ENCODE measurements at regions not wholly inside any gene's neighbourhood (a gene's known extent, or its start where the extent isn't known, plus 50 kb on each side); places are given as distances from the start of the nearest gene placed in this dataset.

DNA sequence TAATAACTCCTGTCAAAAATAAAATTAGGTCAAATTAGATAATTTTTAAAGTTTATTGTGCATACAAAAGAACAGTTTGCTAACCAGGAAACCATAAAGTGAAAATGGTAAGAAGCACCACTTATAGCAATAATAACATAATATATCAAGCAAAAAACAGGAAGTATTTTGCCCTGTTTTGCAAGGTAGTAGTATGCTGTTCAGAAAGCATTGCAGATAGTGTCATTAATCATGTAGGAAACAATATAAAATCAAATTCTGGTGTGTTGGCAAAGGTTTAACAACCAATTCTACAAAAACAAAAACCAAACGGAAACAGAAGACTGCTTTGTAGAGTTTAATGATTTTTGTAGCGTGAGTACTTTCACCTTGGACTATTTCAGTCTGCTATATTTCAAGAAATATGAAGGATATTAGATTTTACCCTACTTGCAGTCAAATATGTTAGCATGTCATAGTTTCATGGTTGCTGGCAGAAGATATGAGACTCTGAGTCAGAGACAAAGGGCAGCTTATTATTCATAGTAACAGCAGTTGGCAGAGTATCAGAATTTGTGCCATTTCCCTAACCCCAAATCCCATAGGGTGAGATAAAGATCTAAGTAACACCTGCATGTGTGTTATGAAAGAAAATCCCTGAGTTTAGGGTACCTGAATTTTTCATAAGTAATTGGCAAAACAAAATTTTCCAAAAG, 729.0 kb upstream of the BRINP3 start:
- Mint-ChIP-seq H3K36me3 (ENCODE audit: insufficient read depth) (no peaks in the 10 kb centered on the region), H3K9me3 (ENCODE audit: low read depth) (peaks cover 6% of the 10 kb centered on the region), H3K27me3 (no peaks in the 10 kb centered on the region), H3K4me1 (ENCODE audit: low read depth) (peaks cover 10% of the 10 kb centered on the region), H3K4me3 (ENCODE audit: low read depth) (no peak overlapping the region), H3K27ac (peak overlapping the region; percentile 16)
- TF ChIP-seq, protein P1, sequence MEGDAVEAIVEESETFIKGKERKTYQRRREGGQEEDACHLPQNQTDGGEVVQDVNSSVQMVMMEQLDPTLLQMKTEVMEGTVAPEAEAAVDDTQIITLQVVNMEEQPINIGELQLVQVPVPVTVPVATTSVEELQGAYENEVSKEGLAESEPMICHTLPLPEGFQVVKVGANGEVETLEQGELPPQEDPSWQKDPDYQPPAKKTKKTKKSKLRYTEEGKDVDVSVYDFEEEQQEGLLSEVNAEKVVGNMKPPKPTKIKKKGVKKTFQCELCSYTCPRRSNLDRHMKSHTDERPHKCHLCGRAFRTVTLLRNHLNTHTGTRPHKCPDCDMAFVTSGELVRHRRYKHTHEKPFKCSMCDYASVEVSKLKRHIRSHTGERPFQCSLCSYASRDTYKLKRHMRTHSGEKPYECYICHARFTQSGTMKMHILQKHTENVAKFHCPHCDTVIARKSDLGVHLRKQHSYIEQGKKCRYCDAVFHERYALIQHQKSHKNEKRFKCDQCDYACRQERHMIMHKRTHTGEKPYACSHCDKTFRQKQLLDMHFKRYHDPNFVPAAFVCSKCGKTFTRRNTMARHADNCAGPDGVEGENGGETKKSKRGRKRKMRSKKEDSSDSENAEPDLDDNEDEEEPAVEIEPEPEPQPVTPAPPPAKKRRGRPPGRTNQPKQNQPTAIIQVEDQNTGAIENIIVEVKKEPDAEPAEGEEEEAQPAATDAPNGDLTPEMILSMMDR (IDR thresholded peaks at IDR 0.05; ENCODE audit: unreplicated experiment) = no peak
- no peak for DNase-seq (ENCODE audit: low spot score, unreplicated experiment)

DNA sequence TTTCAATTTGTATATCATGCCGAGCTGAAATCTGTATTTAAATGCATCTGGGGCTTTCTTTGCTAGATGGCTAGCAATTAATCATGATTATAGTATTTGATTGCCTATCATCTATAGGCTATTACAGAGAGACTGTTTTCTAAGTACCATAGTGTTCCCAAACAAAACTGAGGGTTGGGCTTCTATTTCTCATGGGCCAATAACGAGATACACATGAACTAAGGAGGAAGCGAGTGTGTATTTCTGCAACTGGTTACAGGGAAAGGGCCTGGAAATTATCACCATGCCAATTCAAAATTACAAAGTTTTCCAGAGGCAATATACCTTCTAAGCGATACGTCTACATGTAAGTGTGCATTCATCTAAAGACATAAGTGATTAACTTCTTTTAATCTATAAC, 744.5 kb upstream of the BRINP3 start:
- TF ChIP-seq, protein P1 (IDR thresholded peaks at IDR 0.05; ENCODE audit: unreplicated experiment) = no peak
- Mint-ChIP-seq H3K27ac (no peak overlapping the region), H3K4me3 (ENCODE audit: low read depth) (no peak overlapping the region), H3K4me1 (ENCODE audit: low read depth) (peaks cover 32% of the 10 kb centered on the region), H3K27me3 (no peaks in the 10 kb centered on the region), H3K36me3 (ENCODE audit: insufficient read depth) (peaks cover 12% of the 10 kb centered on the region), H3K9me3 (ENCODE audit: low read depth) (peaks cover 17% of the 10 kb centered on the region)
- DNase-seq (ENCODE audit: low spot score, unreplicated experiment) = no peak

DNA sequence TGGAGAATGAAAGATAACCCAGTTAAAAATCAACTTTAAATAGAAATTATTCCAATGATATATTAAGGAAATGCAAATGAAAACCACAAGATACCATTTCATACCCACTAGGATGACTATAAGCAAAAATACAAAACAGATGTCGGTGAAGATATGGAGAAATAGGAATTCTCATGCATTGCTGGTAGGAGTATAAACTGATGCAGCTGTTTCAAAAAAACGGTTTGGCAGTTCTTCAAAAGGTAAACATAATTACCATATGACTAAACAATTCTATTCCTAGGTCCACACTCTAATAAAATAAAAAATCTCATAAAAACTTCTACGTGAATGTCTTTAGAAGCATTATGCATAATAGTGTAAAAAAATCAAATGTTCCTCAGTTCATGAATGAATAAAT, 763.3 kb upstream of the BRINP3 start:
- no peak overlapping the region for H3K27ac Mint-ChIP-seq

DNA sequence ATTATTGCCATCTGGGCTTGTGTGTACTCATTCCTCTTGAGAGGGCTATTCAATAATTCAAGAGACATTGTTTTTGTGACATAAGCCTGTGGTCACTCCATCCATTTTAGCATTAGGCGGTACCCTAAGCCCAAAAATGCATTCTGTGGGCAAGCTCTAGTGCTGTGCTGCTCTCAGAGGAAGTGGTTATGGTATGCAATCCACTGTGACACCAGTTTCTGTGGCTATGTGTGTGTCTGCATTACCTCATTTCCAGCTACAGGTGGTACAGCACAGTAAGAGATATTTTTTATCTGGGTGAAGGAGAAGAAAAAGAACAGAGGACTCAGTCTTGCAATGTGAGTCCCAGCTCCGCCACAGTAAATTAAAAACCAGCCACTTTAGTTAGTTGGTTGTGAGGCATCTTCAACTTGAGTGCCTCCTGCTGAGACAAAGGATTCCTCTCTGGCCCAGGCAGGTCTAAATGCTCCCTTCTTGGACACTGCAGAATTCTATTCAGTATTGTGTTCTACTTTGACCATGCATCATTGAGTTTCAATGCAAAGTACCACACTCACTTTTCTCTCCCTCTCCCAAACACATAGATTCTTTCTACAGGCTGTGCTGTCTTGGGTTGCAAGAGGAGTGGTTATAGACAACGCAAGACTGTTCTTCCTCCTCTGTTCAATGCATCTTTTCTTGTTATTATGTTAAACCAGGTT, 777.8 kb upstream of the BRINP3 start:
- no peaks in the 10 kb centered on the region for H3K27me3 Mint-ChIP-seq
- H3K4me3 Mint-ChIP-seq (ENCODE audit: low read depth) = no peak overlapping the region
- H3K27ac Mint-ChIP-seq = no peak overlapping the region
- H3K36me3 Mint-ChIP-seq (ENCODE audit: insufficient read depth) = no peaks in the 10 kb centered on the region
- no peaks in the 10 kb centered on the region for H3K4me1 Mint-ChIP-seq (ENCODE audit: low read depth)
- no peak for DNase-seq (ENCODE audit: low spot score, unreplicated experiment)
- peaks cover 23% of the 10 kb centered on the region for H3K9me3 Mint-ChIP-seq (ENCODE audit: low read depth)
- TF ChIP-seq, protein P1 (IDR thresholded peaks at IDR 0.05; ENCODE audit: unreplicated experiment) = no peak

More for the DNA sequence above, 763.3 kb upstream of the BRINP3 start:
- TF ChIP-seq, protein P1 (IDR thresholded peaks at IDR 0.05; ENCODE audit: unreplicated experiment) = no peak
- Mint-ChIP-seq H3K27me3 (no peaks in the 10 kb centered on the region), H3K36me3 (ENCODE audit: insufficient read depth) (peaks cover 2% of the 10 kb centered on the region), H3K4me1 (ENCODE audit: low read depth) (no peaks in the 10 kb centered on the region), H3K9me3 (ENCODE audit: low read depth) (peaks cover 14% of the 10 kb centered on the region), H3K4me3 (ENCODE audit: low read depth) (no peak overlapping the region)
- DNase-seq (ENCODE audit: low spot score, unreplicated experiment) = no peak

DNA sequence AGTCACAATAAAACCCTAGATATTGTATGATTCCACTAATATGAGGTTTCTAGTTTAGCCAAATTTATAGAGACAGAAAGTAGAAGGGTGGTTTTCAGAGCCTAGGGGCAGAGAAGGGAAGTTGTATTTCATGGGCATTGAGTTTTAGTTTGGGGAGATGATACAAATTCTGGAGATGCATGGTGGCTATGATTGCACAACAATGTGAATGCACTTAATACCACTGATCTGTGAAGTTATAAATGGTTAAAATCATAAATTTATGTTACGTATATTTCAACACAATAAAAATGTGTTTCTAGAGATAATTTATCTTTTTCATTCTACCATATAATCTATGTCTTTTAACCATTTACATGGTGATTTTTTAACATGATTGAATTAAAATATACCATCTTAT, 779.3 kb upstream of the BRINP3 start:
- TF ChIP-seq, protein P1 (IDR thresholded peaks at IDR 0.05; ENCODE audit: unreplicated experiment) = no peak
- Mint-ChIP-seq H3K4me3 (ENCODE audit: low read depth) (no peak overlapping the region), H3K27ac (no peak overlapping the region), H3K36me3 (ENCODE audit: insufficient read depth) (no peaks in the 10 kb centered on the region), H3K4me1 (ENCODE audit: low read depth) (no peaks in the 10 kb centered on the region), H3K9me3 (ENCODE audit: low read depth) (peaks cover 19% of the 10 kb centered on the region), H3K27me3 (no peaks in the 10 kb centered on the region)
- no peak for DNase-seq (ENCODE audit: low spot score, unreplicated experiment)

Measured in progenitor cell of endocrine pancreas (in vitro differentiated cells).